Fibroblast of mammary gland (primary cell): ENCODE measurements at regions not wholly inside any gene's neighbourhood (a gene's known extent, or its start where the extent isn't known, plus 50 kb on each side); places are given as distances from the start of the nearest gene placed in this dataset.

Experiments used
- DNase-seq: peaks from one replicate; pipeline ENCODE4 v3.0.0-alpha.2; 2010; ENCODE audit warnings: low read depth
- H3K4me3 ChIP-seq: 2 replicates; pipeline ENCODE4 v1.5.1; 2011; ENCODE audit warnings: low read depth, mild to moderate bottlenecking, low read length, moderate library complexity; ENCODE audit not compliant: control insufficient read depth
- TF ChIP-seq, protein P1 (sequence below): conservative IDR thresholded peaks from 2 replicates; pipeline ENCODE4 v1.5.1; 2011; ENCODE audit warnings: low read depth, low read length, inconsistent platforms; ENCODE audit not compliant: control insufficient read depth, insufficient read depth

DNA sequence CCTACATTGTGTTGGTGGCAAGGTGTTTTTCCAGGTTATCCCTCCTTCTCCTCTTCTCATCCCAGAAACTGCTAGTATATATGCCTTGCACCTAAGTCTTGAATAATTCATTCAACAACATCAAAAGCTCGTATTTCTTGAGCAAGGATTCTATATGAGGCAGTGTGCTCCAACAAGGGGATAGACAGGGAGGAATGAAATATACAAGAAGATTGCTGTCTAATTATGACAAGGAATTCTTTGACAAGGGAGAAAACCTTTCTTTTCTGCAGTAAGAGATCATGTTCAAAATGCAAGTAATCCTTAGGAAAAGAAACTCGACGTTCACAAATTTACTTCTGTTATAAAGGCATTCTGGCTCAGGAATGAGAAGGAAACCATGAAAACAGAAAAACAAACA lies 788.6 kb downstream of the TDRD15 start:
- H3K4me3 ChIP-seq = no peak overlapping the region
- DNase-seq = no peak
- TF ChIP-seq, protein P1, sequence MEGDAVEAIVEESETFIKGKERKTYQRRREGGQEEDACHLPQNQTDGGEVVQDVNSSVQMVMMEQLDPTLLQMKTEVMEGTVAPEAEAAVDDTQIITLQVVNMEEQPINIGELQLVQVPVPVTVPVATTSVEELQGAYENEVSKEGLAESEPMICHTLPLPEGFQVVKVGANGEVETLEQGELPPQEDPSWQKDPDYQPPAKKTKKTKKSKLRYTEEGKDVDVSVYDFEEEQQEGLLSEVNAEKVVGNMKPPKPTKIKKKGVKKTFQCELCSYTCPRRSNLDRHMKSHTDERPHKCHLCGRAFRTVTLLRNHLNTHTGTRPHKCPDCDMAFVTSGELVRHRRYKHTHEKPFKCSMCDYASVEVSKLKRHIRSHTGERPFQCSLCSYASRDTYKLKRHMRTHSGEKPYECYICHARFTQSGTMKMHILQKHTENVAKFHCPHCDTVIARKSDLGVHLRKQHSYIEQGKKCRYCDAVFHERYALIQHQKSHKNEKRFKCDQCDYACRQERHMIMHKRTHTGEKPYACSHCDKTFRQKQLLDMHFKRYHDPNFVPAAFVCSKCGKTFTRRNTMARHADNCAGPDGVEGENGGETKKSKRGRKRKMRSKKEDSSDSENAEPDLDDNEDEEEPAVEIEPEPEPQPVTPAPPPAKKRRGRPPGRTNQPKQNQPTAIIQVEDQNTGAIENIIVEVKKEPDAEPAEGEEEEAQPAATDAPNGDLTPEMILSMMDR = no peak

DNA sequence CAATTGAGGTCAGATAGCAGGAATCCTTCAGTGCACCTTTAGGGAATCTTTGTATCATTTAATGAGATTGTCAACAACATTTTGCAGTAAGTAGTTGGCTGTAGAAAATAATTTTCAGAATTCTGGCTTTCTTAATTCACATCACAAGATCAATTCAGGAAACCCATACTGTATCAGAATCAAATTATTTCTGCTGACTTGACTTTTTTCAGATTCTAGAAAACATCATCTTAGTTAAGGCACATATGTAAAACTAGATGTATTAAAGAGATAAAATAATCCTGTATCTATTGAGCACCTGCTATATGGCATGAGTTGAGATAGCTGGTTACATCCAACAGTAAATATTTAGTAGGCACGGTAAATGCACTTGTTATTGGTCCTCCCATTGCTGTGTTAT lies 791.4 kb downstream of the TDRD15 start:
- H3K4me3 ChIP-seq = no peak overlapping the region
- TF ChIP-seq, protein P1 = no peak
- no peak for DNase-seq

DNA sequence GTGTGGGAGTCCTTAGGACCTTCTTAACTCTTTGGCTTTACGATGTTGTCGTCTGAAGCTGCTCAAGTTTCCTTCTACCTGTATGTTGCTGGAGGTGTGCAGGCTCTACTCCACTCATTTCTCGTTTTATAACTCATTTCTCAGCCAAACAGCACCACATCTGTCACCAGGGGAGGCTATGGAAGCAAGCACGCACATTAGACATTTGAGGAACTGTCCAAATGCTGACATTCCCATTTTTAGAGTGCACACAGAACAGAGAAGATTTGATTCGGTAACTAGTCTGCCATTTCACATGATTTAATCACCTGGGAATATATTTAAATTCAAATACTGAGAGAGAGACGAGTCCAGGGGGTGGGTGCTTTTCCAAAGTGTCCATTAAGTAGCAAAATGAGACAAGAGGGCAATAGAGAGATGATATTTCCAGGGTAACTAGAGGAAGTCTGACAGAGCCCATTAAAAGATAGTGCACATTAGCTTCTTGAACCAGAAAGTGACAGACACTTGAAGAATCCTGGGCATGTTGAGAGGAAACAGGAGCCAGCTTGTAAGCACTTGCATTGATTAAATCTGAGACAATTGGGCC lies 793.3 kb downstream of the TDRD15 start:
- TF ChIP-seq, protein P1 = no peak
- DNase-seq = no peak
- no peak overlapping the region for H3K4me3 ChIP-seq

DNA sequence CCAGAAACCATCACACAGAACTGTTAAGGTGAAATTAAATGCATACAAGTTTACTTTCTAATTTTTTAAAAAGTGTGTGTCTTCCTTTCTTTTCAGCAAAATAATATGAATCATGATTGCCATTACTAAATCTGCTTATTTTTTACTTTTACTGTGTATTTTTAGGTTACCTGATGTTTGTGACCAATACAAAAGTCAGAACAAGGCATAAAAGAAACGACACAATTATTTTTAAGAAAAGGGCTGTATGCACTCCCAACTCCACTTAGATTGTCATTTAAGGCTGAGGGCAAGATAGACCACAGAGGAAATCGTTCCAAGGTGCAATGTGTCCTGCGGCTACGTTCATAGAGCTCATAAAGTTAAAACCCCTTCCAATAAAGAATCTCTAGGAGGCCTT lies 797.0 kb downstream of the TDRD15 start:
- TF ChIP-seq, protein P1 = no peak
- no peak overlapping the region for H3K4me3 ChIP-seq
- no peak for DNase-seq

DNA sequence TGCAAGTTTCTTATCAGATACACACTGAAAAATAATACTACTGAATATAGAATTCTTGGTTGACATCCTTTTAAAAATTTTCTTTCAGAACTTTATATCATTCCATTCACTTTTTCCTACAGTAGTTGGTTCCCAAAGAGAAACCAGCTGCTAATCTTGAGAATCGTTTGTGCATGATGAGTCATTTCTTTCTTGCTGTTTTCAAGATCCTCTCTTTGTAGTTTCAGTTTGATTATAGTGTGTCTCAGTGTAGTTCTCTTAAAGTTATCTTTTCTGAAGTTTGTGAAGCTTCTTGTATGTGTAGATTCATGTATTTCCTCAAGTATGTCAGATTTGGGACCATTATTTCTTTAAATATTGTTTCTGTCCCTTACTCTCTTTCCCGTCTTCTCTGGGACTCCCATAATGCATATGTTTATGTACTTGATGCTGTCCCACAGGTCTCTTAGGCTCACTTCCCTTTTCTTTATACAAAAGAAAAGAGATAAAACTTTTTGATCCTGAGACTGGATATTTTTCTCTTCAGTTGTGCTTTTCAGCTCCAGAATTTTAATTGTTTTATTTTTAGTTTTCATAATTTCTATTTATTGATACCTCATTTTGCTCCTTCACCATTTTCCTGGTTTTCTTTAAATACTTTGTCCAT lies 801.0 kb downstream of the TDRD15 start:
- H3K4me3 ChIP-seq = no peak overlapping the region
- no peak for DNase-seq
- TF ChIP-seq, protein P1 = no peak

DNA sequence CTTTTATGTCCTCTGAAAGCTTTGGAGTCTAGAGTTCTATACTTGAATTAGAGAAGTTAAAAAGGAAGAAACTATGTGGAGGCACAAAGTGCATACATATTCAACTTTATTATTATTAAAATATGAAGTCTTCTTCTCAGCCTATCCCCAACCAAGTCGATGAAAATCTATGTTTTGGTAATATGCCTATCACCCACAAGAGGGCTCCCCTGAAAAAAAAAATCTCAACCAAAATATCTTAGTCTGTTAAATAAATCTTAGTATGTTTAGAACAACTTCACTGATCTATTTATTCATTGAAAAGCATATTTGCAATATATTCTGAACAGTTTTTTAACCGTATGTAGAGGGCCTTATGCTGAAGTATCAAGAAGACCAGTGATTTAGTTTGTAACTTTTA lies 804.5 kb downstream of the TDRD15 start:
- no peak for DNase-seq
- TF ChIP-seq, protein P1 = no peak
- H3K4me3 ChIP-seq = no peak overlapping the region
